ENCODE measurements at regions not wholly inside any gene's neighbourhood (a gene's known extent, or its start where the extent isn't known, plus 50 kb on each side); places are given as distances from the start of the nearest gene placed in this dataset.

GRCh38 chr21:26366781-26367180 lies 196.2 kb upstream of the APP start:
- intact Hi-C loops (cut with DNase I; ENCODE audit: low total_unique reads) = no loop called here
- no peak for DNase-seq (ENCODE audit: low spot score in 2 of 2)
- 92 to 93% methylated on average over 2 of the region's 2 CpGs for WGBS, 2 donors
- no peak for TF ChIP-seq POLR2A (IDR thresholded peaks at IDR 0.05)
- no peak for TF ChIP-seq CTCF (IDR thresholded peaks at IDR 0.05)
- no peak overlapping the region for H3K4me3 ChIP-seq (ENCODE audit: low read depth, poor library complexity, severe bottlenecking)

- intact Hi-C loops (cut with DNase I; ENCODE audit: low total_unique reads) = no loop called here
- WGBS, 2 donors = 55 to 62% methylated on average over 3 of the region's 3 CpGs
- no peak overlapping the region for H3K4me3 ChIP-seq (ENCODE audit: low read depth, poor library complexity, severe bottlenecking)
- no peak for DNase-seq (ENCODE audit: low spot score in 2 of 2)
- TF ChIP-seq CTCF (IDR thresholded peaks at IDR 0.05) = no peak
- no peak for TF ChIP-seq POLR2A (IDR thresholded peaks at IDR 0.05)
Observed at GRCh38 chr21:26365849-26366248, 195.3 kb upstream of the APP start.

GRCh38 chr21:26351661-26352060 lies 181.1 kb upstream of the APP start:
- WGBS, 2 donors = 0% methylated on average over 1 of the region's 1 CpG
- H3K4me3 ChIP-seq (ENCODE audit: low read depth, poor library complexity, severe bottlenecking) = no peak overlapping the region
- intact Hi-C loops (cut with DNase I; ENCODE audit: low total_unique reads) = no loop called here
- no peak for DNase-seq (ENCODE audit: low spot score in 2 of 2)
- TF ChIP-seq CTCF (IDR thresholded peaks at IDR 0.05) (no peak), POLR2A (IDR thresholded peaks at IDR 0.05) (no peak)

GRCh38 chr21:26332867-26333266 lies 162.3 kb upstream of the APP start:
- intact Hi-C loops (cut with DNase I; ENCODE audit: low total_unique reads) = no loop called here
- DNase-seq (ENCODE audit: low spot score in 2 of 2) = peak in 1 of 2 donors; percentile 14
- no peak overlapping the region for H3K4me3 ChIP-seq (ENCODE audit: low read depth, poor library complexity, severe bottlenecking)
- WGBS, 2 donors = 63 to 66% methylated on average over 4 of the region's 4 CpGs
- TF ChIP-seq POLR2A (IDR thresholded peaks at IDR 0.05) = no peak
- no peak for TF ChIP-seq CTCF (IDR thresholded peaks at IDR 0.05)

- no peak for TF ChIP-seq CTCF (IDR thresholded peaks at IDR 0.05)
- no peak for TF ChIP-seq POLR2A (IDR thresholded peaks at IDR 0.05)
- DNase-seq (ENCODE audit: low spot score in 2 of 2) = no peak
Observed at GRCh38 chr21:26331205-26331980, 160.8 kb upstream of the APP start.

GRCh38 chr21:26320596-26320995 lies 150.0 kb upstream of the APP start:
- TF ChIP-seq CTCF (IDR thresholded peaks at IDR 0.05) (no peak), POLR2A (IDR thresholded peaks at IDR 0.05) (no peak)
- H3K4me3 ChIP-seq (ENCODE audit: low read depth, poor library complexity, severe bottlenecking) = no peak overlapping the region
- intact Hi-C loops (cut with DNase I; ENCODE audit: low total_unique reads) = no loop called here
- no peak for DNase-seq (ENCODE audit: low spot score in 2 of 2)
- 46 to 47% methylated on average over 3 of the region's 3 CpGs for WGBS, 2 donors

More at GRCh38 chr21:26331205-26331980, 160.8 kb upstream of the APP start:
- no peak overlapping the region for H3K4me3 ChIP-seq (ENCODE audit: low read depth, poor library complexity, severe bottlenecking)
- intact Hi-C loops (cut with DNase I; ENCODE audit: low total_unique reads) = no loop called here
- 60 to 70% methylated on average over 1 of the region's 1 CpG for WGBS, 2 donors

All from lower leg skin (tissue), 4 donors.